Muscle layer of duodenum (tissue), 2 donors: ENCODE measurements at regions not wholly inside any gene's neighbourhood (a gene's known extent, or its start where the extent isn't known, plus 50 kb on each side); places are given as distances from the start of the nearest gene placed in this dataset.
"Not testable (repeated sequence)": the region's sequence is repeated elsewhere in the genome, so short reads cannot be mapped to it uniquely, and the experiment has no call there.

ENCODE experiments used
- H3K27ac ChIP-seq: one replicate; pipeline ENCODE4 v1.7.0; 2013; ENCODE audit warnings: mild to moderate bottlenecking, low read length
- H3K27me3 ChIP-seq: one replicate; pipeline ENCODE4 v1.7.0; 2013; ENCODE audit warnings: low read depth, mild to moderate bottlenecking, control low read depth, low read length
- H3K36me3 ChIP-seq, 2 donors: one replicate each; pipeline ENCODE4 v1.7.0; 2013; ENCODE audit warnings: low read length in 2 of 2, control low read depth in 1 of 2, mild to moderate bottlenecking in 1 of 2; ENCODE audit not compliant: insufficient read depth in 2 of 2, control insufficient read depth in 1 of 2
- H3K4me1 ChIP-seq, 2 donors: one replicate each; pipeline ENCODE4 v1.7.0; 2013; ENCODE audit warnings: low read length in 2 of 2, mild to moderate bottlenecking in 2 of 2, control low read depth in 1 of 2, moderate library complexity in 1 of 2; ENCODE audit not compliant: insufficient read depth in 2 of 2, control insufficient read depth in 1 of 2
- H3K4me3 ChIP-seq, 2 donors: one replicate each; pipeline ENCODE4 v1.7.0; 2013; ENCODE audit warnings: low read length in 2 of 2, low read depth in 1 of 2, mild to moderate bottlenecking in 1 of 2
- H3K9me3 ChIP-seq, 2 donors: one replicate each; pipeline ENCODE4 v1.7.0; 2013; ENCODE audit warnings: low read length in 2 of 2, control low read depth in 1 of 2, mild to moderate bottlenecking in 1 of 2; ENCODE audit not compliant: control insufficient read depth in 1 of 2
- donor health status: healthy.

- Histone ChIP-seq H3K36me3 (no peaks in the 10 kb centered on the region), H3K4me3 (no peak overlapping the region), H3K4me1 (peaks cover 7 to 19% of the 10 kb centered on the region in 2 donors), H3K27me3 (no peaks in the 10 kb centered on the region), H3K27ac (no peak overlapping the region), H3K9me3 (no peaks in the 10 kb centered on the region)
Observed at GRCh38 chr1:19560480-19560879, 75.1 kb upstream of the CAPZB start.

- Histone ChIP-seq H3K27me3 (no peaks in the 10 kb centered on the region), H3K9me3 (no peaks in the 10 kb centered on the region), H3K27ac (no peak overlapping the region), H3K36me3 (no peaks in the 10 kb centered on the region), H3K4me3 (no peak overlapping the region), H3K4me1 (peaks cover 7 to 19% of the 10 kb centered on the region in 2 donors)
Observed at GRCh38 chr1:19559641-19560040, 74.3 kb upstream of the CAPZB start.

GRCh38 chr1:19557609-19558051 is 72.3 kb upstream of the CAPZB start:
- H3K27me3 ChIP-seq: no peaks in the 10 kb centered on the region
- peaks cover 0 to under 1% of the 10 kb centered on the region in 2 donors for H3K4me1 ChIP-seq
- no peak overlapping the region for H3K27ac ChIP-seq
- no peaks in the 10 kb centered on the region for H3K9me3 ChIP-seq
- H3K4me3 ChIP-seq: no peak overlapping the region
- H3K36me3 ChIP-seq: no peaks in the 10 kb centered on the region

- H3K27ac ChIP-seq: no peak overlapping the region
- no peak overlapping the region for H3K4me3 ChIP-seq
- no peaks in the 10 kb centered on the region for H3K36me3 ChIP-seq
- H3K9me3 ChIP-seq: peaks cover 0 to 6% of the 10 kb centered on the region in 2 donors
- no peaks in the 10 kb centered on the region for H3K27me3 ChIP-seq
- H3K4me1 ChIP-seq: no peaks in the 10 kb centered on the region
Observed at GRCh38 chr1:19554090-19554489, 68.8 kb upstream of the CAPZB start.

- Histone ChIP-seq H3K27me3 (no peaks in the 10 kb centered on the region), H3K9me3 (peaks cover 0 to 9% of the 10 kb centered on the region in 2 donors), H3K4me3 (no peak overlapping the region), H3K27ac (no peak overlapping the region), H3K4me1 (no peaks in the 10 kb centered on the region), H3K36me3 (no peaks in the 10 kb centered on the region)
Observed at GRCh38 chr1:19552291-19553010, 67.1 kb upstream of the CAPZB start.

- not testable (repeated sequence) for H3K27me3 ChIP-seq, H3K27ac ChIP-seq, H3K4me3 ChIP-seq, H3K4me1 ChIP-seq, H3K36me3 ChIP-seq
- peaks cover 0 to 14% of the 10 kb centered on the region in 2 donors for H3K9me3 ChIP-seq
Observed at GRCh38 chr1:19551837-19552236, 66.5 kb upstream of the CAPZB start.

GRCh38 chr1:19550437-19550836 is 65.1 kb upstream of the CAPZB start:
- H3K27me3 ChIP-seq, H3K4me1 ChIP-seq, H3K36me3 ChIP-seq, H3K27ac ChIP-seq, H3K4me3 ChIP-seq: not testable (repeated sequence)
- peaks cover 0 to 15% of the 10 kb centered on the region in 2 donors for H3K9me3 ChIP-seq

GRCh38 chr1:19547814-19548213 is 62.5 kb upstream of the CAPZB start:
- H3K27ac ChIP-seq: no peak overlapping the region
- H3K27me3 ChIP-seq: no peaks in the 10 kb centered on the region
- peaks cover 0 to 15% of the 10 kb centered on the region in 2 donors for H3K9me3 ChIP-seq
- no peaks in the 10 kb centered on the region for H3K36me3 ChIP-seq
- no peaks in the 10 kb centered on the region for H3K4me1 ChIP-seq
- no peak overlapping the region for H3K4me3 ChIP-seq

GRCh38 chr1:19536519-19536918 is 51.2 kb upstream of the CAPZB start:
- no peaks in the 10 kb centered on the region for H3K27me3 ChIP-seq
- no peak overlapping the region for H3K27ac ChIP-seq
- H3K36me3 ChIP-seq: no peaks in the 10 kb centered on the region
- no peaks in the 10 kb centered on the region for H3K4me1 ChIP-seq
- H3K4me3 ChIP-seq: no peak overlapping the region
- peaks cover 0 to 4% of the 10 kb centered on the region in 2 donors for H3K9me3 ChIP-seq

- no peaks in the 10 kb centered on the region for H3K36me3 ChIP-seq
- H3K4me1 ChIP-seq: peaks cover 0 to under 1% of the 10 kb centered on the region in 2 donors
- H3K9me3 ChIP-seq: peaks cover 0 to 8% of the 10 kb centered on the region in 2 donors
- no peaks in the 10 kb centered on the region for H3K27me3 ChIP-seq
- H3K27ac ChIP-seq: no peak overlapping the region
- H3K4me3 ChIP-seq: no peak overlapping the region
Observed at GRCh38 chr1:19535214-19535613, 49.9 kb upstream of the CAPZB start.
